Suppressor macrophage treated with lipopolysaccharide for 4 hours (primary cell): ENCODE measurements at regions not wholly inside any gene's neighbourhood (a gene's known extent, or its start where the extent isn't known, plus 50 kb on each side); places are given as distances from the start of the nearest gene placed in this dataset.
"Not testable (repeated sequence)": the region's sequence is repeated elsewhere in the genome, so short reads cannot be mapped to it uniquely, and the experiment has no call there.

ENCODE experiments used
- DNase-seq: peaks from one replicate; pipeline ENCODE4 v3.0.0-alpha.2; 2020

DNA sequence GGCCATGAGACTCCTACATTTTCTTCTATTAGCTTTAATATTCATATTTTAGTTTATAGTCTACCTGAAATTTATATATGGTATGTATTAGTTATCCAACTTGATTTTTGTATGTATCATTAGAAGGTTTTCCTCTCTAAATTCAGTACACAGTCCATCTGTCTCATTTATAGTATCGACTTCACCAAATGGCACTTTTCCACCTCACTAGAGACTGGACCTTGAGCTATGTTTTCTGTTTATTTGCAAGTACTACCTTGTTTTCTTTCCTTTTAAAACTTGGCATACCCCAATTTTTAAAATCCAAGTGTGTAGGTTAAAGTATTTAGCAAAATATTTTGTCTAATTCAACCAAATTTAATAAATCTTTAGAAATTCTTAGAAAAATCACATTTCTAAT, 1137.5 kb downstream of the NSUN3 start:
- DNase-seq = no peak

DNA sequence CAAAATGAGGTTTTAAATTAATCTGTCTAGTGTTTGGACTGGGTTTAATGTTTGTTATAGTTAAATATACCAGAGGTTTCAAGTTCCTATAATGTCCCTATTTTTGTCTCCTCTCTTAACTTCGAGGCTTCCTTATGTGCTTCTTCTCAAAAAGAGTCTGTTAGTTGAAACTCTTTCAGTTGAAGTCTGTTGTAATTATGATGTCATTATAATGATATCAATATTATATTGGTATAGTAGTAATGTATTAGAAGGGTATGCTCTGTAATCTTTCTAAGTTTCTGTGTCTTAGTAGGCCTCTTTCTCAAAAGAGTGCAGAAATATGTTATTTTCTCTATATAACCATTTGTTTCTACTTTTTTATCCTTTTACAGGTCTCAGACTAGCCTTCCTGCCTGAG, 1148.0 kb downstream of the NSUN3 start:
- DNase-seq = no peak

DNA sequence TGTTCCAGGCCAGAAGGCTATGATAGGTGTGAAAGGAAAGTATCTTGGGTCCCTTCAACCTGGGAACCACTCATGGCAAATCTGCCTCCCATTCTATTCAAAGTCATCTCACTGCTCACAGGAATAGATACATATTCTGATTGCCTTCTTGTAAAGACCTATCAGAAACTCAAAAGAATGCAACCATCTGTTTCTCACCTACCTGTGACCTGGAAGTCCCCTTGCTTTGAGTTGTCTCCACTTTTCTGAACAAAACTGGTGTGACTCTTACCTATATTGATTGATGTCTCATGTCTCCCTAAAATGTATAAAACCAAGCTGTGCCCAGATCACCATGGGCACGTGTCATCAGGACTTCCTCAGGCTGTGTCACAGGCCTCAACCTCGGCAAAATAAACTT, 1149.3 kb downstream of the NSUN3 start:
- DNase-seq = no peak

DNA sequence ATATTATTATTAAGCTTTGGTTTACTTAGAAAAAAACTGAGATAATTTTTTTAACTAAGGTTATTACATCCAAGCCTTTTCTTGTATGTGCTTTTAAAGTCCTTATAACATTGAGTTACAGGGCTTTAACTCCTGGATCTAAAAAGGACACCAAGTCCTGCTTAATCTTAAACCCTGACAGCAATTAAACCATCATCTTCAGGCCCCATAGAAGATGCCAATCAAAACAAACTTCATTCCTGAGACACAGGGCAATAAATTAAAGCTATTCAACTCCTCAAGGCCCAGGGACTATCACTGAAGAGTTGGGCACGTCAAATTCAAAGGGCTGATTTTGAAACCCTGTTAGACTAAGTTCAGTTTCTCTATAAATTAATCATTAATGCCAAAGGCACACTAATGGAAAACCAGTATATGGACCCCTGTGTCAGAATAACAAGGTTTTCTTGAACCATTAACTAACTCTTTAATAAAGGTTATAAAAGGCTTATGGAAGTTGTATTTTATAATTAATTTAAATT, 1152.6 kb downstream of the NSUN3 start:
- no peak for DNase-seq

DNA sequence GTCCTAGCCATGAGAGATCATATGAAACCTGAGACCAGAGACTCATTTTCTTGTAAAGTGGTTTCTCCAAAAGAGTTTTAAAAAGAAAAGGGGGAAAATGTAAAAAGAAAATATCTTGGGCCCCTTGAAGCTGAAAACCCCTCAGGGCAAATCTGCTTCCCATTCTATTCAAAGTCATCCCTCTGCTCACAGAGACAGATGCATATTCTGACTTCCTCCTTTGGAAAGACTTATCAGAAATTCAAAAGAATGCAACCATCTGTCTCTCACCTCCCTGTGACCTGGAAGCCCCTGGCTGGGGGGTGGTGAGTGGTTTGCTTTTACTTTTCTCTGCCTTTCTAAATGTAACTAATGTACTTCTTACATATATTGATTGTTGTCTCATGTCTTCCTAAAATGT, 1154.8 kb downstream of the NSUN3 start:
- no peak for DNase-seq

DNA sequence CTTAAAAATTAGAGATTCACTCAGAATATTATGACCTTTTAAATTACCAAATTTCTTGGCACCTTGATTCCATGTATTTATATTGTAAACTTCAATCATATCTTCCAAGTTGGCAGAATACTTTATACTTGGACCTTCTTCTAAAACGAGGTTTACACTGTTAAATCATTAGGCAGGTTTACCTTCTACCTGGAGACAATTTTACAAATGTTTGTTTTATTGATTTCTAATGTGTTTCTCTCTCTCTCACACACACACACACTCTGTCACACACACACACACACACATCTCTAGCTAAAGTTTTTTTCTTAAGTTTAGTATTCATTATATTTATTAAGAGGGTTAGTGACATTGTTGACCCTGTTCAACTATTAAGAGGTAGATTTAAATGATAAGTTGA, 1155.6 kb downstream of the NSUN3 start:
- no peak for DNase-seq

DNA sequence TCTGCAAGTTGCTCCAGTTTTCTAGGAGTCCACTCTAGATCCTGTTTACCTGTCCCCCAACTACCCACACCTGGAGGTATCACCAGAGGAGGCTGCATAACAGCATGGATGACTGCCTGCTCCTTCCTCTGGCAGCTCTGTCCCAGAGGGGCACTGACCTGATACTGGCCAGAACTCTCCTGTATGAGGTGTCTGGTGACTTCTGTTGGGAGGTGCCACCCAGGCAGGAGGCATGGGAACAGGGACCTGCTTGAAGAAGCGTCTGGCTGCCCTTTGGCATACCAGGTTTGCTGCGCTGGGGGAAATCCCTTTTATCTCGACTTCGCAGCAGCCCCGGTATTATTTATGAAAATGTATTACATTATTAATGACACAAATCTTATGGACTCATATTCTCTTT, 1163.6 kb downstream of the NSUN3 start:
- DNase-seq = no peak

DNA sequence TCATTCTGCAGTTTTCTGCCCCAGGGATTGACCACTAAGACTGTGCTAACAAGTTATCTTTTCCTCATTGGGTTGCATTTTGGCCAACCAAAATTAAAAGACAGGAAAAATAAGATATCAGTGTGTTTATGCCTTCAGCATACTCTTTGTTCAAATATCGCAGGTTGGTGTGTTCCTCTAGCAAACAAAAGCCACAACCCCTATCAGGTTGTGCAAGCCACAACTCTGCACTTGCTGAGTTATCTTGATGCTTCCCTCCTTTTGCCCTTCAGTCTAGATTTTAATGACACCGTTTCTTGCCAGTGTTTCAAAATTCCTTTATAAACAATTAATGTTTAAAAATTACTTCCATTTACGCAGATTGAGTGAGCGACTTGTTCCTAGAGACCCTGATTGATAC, 1164.2 kb downstream of the NSUN3 start:
- no peak for DNase-seq

DNA sequence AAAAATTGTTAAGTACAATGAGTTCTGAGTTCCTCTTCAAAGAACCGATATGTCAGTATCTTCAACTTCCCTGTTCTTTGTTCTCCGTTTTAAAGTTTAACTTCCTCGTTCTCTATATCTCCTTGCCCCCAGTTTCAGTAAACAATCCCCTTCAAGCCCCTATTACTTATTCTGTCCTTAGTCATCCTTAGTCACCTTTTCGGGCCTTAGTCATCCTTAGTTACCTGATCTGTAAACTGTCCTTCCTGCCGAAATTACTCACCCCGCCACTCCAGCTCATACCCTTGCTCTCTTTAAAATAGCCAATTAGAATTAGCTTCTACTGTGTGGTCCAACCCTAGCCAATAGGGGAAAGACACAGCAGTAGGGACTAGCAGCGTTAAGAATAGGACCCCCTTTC, 1165.6 kb downstream of the NSUN3 start:
- no peak for DNase-seq

DNA sequence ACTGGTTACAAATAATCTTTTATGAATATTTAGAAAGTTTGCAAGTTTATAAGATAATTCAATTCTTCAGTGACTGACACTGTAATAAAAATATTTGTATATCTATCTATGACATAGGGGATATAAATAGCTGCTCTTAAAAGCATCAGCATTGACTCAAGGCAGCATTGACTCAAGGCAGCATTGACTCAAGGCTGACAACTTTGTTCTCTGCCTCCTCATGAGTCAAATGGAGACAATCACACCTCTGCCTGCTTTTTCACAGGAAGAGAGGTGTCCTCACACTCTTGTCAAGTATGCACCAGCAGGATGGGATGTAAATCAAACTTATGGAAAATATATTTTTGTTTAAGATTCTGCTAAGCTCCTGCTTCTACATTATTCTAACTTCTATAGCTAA, 1173.1 kb downstream of the NSUN3 start:
- DNase-seq = no peak

DNA sequence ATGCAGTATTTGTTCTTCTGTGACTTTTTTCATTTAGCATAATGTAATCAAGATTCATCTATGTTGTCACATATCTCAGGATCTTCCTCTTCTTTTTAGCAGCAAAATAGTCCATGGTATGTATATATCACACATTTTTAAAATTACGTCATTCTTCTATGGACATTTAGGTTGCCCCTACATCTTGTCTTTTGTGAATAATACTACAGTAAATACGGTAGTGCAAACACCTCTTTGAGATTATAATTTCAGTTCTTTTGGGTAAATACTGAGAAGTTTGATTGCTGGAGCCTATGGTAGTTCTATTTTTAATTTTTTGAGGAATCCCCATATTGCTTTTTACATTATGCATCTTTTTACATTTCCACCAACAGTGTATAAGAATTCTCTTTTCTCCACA, 1174.9 kb downstream of the NSUN3 start:
- no peak for DNase-seq

DNA sequence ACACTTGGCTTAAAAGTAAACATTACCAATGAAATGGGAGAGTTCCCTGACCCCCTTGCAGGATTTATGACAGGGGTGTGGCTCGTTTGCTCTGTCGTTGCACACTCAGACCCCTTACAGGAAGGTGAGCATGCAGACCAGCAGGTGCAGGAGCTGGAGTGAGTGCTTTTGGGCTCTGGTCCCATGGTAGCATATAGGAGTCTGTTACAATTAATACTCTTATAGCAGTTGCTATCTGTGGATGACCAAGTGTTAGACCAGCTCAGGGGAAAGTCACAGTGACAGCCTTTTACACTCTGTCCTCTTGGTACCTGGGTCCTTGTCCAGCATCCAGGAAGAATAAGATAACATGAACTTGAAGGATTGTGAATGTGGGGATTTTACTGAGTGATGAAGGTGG, 1177.5 kb downstream of the NSUN3 start:
- DNase-seq = no peak

DNA sequence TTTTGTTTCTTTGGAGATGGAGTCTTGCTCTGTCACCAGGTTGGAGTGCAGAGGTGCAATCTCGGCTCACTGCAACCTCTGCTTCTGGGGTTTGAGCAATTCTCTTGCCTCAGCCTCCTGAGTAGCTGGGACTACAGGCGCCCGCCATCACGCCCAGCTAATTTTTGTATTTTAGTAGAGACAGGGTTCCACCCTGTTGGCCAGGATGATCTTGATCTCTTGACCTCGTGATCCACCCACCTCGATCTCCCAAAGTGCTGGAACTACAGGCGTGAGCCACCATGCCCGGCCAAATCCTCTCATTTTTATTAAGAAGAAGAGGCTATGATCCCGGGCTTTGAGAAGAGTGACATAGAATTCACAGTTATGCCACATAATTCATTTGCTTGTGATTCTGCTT, 1178.4 kb downstream of the NSUN3 start:
- DNase-seq = not testable (repeated sequence)

DNA sequence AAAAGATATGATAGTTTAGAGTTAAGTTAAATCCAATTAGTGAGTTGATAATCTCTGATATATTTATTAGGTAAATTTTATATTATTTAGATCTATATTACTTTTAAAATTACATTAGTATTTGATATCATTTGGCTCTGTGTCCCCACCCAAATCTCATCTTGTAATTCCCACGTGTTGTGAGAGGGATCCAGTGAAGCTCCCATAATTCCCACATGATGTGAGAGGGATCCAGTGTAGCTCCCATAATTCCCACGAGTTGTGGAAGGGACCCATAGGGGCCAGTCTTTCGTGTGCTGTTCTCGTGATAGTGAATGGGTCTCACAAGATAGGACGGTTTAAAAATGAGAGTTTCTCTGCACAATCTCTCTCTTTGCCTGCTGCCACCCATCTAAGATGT, 1183.6 kb downstream of the NSUN3 start:
- DNase-seq = no peak

DNA sequence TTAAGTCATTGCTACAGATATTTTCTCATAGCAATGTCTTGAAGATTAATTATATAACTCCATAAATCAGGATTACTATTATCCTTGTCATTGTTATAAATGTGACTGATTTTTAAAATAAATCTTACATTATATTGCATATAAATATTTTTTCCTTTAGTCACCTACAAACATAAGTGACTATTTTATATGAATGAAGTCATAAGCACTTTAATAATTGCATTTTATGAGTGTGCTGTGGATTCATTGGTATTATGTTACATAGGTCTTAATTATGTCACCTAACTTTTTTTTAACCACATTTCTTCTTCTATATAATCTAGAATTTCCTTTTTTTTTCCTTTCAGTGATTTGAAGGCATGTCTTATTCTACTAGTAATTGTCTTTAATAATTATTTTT, 1191.2 kb downstream of the NSUN3 start:
- no peak for DNase-seq

DNA sequence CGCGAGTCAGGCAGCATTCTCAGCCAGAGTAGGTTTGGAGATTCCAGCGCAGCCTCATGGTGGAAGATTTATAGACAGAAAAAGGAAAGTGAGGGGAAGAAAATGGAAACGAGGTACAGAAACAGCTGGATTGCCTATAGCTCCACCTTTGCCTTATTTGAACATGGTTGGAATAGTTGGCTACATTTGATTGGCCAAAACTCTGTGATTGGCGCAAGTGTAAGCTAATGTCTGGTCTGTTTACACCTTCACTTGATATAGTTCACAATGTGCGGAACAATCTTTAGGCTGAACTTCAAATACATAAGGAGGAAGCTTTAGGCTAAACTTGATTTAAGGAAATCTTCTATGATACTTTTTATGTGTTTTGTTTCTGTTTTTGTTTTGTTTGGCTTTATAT, 1191.9 kb downstream of the NSUN3 start:
- no peak for DNase-seq

DNA sequence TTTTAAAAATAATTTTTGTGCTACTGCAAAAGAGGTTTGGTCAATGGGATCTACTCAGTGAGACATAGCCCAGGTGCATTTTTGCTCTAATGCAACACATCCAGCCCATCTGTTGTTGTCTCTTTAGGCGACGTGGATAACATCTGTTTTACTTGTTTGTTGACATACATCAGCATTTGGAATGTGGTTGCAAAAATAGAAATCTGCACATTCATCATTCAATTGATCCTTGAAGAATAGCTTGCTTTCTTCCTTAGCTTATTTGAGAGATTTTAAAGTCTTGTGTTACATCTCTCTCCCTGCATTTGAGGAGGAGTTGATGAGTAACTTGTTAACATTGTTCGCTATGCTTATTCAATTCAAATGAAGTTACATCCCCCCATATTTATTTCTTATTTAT, 1202.3 kb downstream of the NSUN3 start:
- no peak for DNase-seq

DNA sequence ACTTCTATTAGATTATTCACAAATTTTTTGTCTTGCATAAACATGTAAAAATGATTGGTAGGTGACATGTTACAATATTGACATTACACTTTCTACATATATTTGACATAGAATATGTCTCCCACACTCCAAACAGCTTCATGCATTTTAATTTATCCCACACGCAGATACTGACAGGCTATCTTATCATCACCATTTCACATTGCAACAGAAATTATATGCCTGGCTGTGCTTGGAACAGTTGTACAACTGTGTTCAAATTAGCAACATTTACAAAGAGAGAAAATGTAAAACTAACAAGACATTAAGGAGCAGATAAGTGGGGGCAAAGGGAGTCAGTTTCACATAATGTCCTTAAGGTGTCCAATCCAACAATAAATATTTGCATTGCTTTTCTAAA, 1208.5 kb downstream of the NSUN3 start:
- DNase-seq = no peak

DNA sequence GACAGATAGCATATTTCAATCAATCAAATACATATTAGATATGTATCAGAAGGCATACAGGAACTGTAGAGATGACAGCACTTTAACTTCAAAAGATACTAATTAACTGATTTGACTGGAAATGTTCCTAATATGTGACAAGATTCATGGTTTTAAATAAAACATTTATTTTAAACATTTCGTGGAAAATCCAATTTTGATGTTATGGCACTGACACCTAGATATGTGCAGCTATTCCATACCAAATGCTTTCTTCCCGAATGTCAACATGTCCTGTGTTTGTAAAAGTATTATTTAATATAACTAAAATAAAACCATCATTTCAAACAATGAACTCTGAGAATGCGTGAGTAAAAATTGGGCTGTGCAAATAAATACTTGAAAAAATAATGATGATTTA, 1209.3 kb downstream of the NSUN3 start:
- no peak for DNase-seq

DNA sequence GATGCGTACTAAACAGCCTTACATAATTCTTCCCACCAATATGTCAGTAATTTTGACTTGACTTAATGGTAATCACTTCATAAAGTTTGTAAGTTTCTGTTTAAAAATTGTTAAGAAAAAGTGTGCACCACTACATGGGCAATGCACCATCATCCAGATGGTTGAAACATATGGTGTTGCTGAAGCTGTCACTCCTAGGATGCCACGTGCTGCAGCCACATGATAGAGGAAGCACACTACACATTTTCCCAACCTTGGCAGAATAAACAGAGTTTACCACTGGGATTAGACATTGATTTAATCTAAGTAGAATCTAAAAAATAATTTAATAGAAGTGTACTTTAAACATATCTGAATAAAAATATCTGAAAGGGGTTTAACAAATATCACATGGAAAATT, 1209.9 kb downstream of the NSUN3 start:
- DNase-seq = no peak

DNA sequence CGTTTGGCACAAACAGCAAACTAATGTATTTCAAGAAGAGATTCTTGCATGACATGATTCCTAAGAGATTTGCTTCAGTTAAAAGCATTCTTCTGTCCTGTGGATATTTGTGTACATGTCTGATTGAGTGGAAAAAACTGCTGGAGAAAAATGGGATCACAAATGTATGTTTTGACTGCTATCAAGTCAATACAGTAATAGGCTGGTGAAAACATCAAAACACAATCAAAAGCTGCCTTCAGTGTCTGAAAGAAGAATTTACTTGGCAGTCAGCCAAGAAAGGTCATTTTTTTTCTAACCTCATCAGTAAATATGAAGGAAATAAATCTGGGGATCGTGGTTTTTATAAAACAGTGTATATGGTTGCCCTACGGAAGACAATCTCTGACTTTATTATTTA, 1214.8 kb downstream of the NSUN3 start:
- DNase-seq = no peak

DNA sequence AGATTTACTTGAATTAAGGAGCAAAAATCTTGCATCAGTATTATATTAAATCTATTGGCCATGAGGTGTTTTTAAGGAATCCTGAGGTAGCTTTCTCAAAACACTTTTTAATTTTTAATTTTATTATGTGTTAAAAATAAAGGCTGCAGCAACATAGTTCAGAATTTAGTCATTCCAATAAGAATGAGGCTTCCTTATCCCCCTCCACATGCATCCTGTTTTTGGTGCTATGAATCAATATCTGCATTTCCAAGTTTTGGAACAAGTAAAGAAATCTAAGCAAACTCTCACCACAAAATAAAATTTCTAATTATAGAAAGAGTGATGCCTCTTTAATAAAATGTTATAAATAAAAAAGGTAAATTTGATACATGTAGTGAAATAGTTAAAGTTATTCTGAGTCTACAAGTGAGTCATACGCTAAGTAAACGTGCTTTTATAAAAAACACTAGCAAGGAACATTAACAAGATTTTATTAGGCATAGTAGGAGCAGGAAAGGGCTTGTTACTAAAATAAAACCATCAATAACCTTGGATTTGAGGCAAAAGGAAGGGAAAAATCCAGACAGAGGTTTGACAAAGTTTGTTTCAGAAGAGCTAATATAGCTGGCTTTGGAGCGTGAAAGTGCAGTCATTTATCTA, 1218.0 kb downstream of the NSUN3 start:
- no peak for DNase-seq

DNA sequence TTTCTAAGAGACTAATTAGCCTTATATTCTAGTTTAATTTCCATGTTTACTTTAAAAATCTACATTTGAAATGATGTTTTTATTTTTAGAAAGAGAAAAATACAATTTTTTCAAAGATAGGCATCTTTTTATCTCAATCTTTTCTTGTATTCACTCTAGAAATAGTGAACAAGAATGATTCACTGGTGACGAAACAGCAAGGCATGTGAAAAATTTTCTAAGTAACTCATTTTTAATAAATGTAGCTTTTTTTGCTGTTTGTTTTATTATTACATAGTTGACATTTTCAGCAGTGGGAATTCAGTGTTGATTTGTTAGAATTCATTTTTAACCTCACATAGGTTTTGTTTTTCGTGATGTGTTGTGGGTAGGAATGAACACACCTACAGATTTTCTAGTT, 1226.4 kb downstream of the NSUN3 start:
- no peak for DNase-seq

DNA sequence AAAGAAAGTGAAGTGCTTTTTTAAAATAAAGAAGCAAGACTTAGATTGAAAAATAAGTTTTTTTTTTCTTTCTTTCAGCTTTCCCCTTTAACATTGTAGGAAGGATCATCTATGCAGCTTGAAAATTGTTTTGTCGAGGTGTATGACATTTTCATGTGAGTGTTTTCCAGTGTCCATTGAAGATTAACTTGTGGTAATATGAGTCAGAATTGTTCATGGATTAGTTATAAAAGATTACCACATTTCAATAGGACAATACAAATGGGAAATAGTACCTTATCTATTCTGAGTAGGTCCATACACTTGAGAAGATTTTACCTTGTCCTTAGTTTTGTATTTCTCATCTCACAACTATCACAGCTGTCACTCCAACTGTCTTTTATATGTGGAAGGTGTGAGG, 1234.7 kb downstream of the NSUN3 start:
- DNase-seq = no peak

DNA sequence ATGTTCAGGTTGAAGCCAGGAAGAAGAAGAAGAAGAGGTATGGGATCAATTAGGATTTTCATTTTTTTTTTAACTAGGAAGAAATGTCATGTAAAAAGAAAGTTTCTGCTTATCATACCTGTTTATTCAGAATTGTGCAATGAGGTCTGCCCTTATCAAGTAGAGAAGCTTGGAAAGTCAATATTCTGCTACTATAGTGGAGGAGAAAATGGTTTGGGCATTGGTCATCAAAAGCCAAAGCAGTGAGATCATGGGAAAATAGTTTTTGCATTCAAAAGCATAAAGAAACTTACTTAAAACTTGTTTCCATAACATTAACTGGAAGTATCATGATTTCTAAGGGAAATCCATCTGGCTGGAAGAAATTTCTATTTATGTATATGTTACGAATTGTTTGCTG, 1239.2 kb downstream of the NSUN3 start:
- no peak for DNase-seq

DNA sequence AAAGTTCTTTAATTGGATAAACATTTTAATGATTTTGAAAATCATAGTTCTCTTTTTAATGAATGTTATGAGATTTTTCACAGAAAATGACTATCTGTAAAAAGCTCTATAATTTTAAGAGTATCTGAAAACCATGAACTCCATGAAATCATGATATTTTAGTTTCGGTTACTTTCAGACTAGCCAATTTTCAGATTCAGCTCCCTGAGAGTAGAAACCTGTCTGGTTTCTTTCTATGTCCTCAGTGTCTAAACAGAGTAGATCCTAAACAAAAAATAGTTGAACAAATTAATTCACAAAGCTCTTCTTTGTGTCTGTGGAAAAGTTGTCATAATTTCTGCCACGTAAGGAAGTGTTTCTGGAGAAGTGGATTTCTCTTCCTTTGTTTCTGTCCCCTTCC, 1247.7 kb downstream of the NSUN3 start:
- DNase-seq = no peak
